Kasumi-1 (cell line): ENCODE measurements at regions not wholly inside any gene's neighbourhood (a gene's known extent, or its start where the extent isn't known, plus 50 kb on each side); places are given as distances from the start of the nearest gene placed in this dataset.
A peak's percentile ranks its signal among the peaks of the same experiment; 100 is the strongest.

Source experiments
- DNase-seq, 2 experiments: peaks; one replicate each; lab custom pipeline; 2025; lab: John Stamatoyannopoulos, UW

DNA sequence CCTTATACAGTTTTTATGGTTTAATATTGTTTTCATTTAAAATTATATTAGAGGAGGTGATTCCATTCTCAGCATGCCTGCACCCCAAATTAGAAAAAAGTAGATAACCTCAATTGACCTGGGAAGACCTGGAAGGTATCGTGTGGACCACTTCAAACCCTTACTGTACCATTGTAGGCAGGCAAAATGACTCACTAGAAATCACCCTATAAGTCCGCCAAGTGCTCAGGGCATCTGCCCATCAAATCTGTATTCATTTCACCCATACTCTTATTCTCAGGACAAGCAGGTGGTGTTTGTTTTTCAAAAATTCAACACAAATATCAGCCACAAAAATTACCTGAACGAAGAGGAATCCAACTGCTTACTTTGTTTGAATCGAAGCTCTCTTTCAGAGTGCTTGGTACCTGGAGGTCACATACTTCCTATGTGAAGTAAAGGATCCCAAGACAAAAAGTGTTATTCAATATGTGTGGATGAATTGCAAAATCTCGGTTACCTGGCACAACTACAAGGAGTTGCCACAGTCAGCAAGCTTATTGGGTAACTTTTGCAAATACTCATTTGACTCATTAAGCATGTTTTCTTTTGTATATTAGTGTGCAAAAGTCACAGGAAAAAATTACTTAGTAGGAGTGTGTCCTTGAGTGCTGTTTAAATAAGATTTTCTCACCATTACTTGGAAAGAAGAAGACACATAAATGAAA, 216.2 kb downstream of the ENC1 start:
- no peak for DNase-seq

DNA sequence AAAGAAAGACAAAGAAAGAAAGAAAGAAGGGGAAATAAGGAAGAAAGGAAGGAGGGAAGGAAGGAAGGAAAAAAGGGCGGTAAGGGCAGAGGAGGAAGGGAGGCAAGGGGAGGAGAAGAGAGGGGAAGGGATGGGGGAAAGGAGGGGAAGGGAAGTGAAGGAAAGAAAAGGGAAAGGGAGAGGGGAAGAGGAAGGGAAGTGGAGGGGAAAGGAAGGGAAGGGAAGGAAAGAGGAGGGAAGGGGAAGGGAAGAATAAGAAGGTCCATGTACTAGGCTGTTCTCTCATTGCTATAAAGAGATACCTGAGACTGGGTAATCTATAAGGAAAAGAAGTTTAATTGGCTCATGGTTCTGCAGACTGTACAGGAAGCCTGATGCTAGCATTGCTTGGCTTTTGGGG, 217.1 kb downstream of the ENC1 start:
- no peak for DNase-seq

DNA sequence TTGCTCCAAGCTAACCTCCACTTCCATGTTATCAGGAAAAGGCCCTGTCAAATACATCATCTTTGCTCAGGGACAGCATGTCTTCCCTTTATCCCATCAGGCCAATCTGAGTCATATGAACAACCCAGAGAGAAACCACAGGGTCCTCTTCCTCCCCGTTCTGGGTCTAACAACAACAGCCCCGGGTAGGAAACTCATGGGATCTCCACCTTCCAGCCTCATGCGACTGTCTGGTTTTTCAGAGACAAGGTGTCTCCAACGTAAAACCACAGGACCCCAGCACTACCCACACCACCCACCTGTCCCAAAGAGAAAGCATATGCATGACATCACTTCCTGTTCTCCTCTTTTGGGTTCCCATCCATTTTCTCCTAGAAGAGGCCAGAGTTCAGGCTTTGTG, 217.9 kb downstream of the ENC1 start:
- peak in 1 of 2 experiments; percentile 22 for DNase-seq

DNA sequence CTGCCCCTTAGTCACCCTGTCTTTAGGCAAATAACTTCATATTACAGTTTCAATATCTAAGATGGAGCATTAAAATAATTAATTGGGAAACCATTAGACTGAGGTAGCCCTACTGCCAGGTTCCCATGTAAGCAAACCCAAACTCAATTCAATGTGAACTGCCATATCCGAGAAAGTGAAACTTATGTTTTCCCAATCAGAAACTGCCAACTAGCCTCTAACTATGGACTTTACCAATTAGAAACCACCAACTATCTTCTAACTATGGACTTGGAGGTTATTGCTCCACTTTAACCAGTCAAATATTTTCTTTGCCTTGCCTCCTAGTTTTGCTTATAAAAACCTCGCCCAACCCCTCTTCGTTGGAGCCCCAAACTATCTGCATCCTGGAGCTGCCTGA, 218.5 kb downstream of the ENC1 start:
- DNase-seq, result no peak

DNA sequence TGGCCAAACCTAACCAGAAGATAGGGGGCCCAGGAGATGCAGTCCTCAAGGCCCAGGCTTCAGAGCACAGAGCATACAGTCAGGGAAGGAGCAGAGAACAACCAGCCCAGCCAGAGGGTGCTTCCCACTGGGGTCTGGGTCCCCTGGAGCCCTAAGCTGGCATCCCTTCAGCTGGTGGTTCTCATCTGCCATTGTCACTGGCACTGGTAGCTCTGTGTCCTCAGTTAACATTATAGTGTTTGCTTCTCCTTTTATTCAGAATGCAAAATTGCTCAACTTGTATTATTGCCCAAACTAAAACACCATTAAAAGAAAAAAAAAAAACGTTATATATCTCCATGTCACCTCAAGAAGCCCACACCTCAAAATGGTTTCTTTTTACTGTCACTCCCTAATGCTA, 219.2 kb downstream of the ENC1 start:
- DNase-seq, result no peak

DNA sequence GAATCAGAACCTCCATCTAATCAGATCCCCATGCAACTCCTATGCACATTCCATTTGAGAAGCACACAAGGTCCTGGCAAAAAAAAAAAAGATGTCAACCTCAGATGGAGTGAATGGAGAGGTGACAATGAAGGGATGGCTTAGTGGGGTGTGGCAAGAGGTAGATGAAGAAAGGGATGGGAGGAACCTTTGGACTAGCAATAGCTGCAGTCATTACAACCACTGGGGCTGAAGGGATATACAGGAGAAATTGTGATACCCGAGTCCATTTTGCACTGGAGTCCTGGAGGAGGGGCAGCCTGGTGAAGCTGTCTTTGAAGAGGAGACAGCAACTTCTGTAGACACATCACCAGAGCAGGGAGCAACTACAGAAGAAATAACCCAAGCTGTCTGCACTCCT, 219.6 kb downstream of the ENC1 start:
- DNase-seq, result no peak

DNA sequence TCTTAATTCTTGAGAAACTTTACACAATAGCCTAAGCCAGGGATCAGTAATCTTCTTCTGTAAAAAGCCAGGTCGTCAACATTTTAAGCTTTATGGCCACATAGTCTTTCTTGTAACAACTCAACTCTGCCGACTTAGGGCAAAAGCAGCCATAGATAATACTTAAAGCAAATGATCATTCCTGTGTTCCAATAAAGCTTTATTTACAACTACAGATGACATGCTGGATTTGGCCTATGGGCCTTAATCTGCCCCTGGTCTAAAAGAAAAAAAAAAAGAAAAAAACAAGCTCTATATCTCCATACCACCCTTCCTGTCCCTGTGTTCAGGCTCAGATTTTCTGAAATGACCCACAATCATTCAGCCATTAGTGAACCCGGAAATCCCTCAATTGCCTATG, 220.3 kb downstream of the ENC1 start:
- DNase-seq, result no peak

DNA sequence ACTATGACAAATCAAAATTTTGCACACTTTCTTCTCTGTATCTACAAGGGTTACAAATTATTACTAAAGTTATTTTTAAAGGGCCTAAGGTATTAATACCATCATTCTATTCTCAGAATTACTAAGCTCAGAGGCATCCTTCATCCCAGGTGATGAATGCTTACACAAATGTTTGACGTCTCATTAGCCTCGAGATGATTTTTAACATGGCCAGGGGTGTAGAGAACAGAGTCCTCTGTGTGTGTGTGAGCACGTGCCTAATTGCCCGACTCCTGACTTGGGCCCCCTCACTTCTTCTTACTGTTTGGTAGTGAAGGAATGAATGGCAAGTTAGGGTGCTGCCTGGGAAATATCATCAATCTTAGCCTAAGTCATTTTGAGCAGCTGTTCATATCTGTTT, 221.1 kb downstream of the ENC1 start:
- no peak for DNase-seq

DNA sequence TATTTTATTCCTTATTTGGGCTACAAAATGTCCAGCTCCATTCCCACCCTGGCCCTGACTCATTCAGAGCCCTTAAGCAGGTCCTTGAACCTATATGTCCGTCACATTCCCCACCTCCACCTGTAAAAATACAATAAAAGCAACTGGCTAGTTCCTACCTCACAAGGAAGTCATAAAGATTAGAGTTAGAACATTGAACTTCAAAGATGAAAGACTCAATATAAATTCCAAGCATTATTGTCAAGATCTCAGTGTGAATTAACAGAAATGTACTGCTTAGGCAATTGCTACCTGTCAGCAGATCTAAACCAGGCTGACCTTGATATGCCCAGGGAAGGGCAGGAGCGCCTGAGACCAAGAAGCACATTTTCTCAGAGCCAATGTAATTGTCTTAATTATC, 221.8 kb downstream of the ENC1 start:
- no peak for DNase-seq

DNA sequence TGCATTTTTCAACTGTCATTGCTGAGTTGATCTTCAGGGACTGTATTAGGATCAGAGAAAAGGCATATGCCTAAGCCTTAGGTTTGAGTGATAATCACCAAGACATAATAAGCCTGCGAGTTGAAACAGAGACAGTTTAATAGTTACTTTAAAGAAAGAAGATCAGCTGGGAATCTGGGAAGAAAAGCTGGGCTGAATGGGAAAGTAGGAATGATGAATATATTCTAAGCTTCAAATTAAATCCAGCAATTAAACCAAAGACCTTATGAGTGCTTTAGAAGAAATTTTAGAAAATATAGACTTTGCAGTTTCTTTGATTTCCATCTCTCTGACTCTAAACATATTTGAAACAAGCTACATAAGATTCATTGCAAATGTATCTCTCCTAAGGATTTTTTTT, 222.3 kb downstream of the ENC1 start:
- DNase-seq, result no peak

DNA sequence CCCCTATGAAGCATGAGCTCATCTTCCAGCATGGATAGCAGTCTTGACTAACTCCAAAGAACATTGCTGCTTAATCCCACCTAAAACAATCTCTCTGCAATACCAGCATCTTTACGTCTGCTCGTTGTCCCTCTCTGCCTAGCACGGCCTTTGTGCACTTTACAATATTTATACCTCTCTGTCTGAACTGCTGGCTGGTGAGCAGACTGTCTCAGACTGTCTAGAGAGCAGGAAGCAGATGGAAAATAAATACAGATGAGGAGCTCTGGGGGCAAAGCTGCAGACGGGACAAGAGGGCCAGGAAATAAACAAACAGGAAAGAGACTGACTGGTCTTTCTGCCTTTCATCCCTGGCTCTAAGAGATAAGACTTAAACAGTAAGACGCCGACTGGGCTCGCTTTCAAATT, 224.8 kb downstream of the ENC1 start:
- DNase-seq, result peak; percentile 57 to 67

DNA sequence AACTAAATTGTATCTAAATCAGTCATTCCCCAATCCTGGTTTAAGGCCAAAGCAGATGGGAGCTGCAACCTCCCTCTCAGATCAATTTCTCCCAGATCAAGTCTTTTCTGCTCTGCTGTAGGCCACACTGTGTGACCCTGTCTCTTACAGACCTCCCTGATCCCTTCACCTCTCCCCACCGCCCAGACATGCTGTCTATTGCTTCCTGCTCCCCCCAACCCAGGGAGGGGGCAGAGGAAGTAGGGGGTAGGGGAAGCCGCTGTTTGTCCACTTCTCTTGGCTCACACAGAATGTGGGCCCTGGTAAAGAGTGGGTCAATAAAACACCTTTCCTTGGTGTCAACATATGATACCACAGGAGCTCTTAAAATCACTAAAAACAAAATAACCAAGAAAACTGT, 226.3 kb downstream of the ENC1 start:
- no peak for DNase-seq

DNA sequence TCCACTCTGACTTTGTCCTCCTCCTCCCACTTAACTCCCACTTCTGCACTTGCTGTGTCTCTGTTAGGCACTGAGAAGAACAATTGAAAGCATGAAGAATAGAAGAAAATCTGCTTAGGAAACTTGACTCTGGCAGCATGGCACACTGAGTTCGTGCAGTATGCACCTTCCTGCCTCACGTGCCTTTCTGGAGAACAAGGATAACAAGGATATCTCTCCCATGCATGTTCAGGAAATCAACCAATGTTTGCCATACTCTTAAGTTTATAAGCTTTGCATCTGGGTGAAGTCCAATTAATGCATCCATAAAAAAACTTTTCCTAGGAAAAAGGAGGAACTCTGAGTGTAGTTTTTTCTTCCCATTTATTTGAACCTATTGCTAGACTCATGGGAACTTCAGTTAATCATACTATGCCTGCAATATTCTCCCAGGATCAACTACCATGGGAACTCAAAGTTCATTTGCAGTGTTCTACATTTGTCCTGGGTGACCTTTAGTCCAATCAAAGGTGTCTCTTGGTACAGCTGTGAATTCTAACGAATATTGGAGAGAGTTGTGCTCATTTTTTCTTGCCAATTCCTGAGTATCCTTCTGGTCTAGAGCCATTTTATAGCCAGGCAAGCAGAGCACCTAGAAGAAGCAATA, 227.0 kb downstream of the ENC1 start:
- no peak for DNase-seq

DNA sequence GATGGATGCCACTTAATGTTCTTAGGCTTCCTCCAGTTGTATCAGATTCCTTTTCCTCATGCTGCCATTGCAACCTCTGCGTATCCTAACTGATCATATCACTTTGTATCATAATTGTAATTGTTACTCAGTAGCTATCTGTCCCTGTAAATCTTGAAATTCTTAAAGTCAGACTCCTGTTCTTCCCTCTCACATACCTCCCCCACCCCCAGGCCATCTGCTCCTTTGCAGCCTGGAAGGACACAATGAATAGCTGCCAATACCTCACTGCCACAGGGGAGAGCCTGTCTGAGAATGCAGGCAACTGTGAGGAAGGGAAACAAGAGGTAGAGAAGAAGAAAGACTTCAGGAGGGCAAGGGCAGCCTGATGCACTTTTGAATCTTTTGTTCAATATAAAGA, 228.5 kb downstream of the ENC1 start:
- DNase-seq, result no peak

DNA sequence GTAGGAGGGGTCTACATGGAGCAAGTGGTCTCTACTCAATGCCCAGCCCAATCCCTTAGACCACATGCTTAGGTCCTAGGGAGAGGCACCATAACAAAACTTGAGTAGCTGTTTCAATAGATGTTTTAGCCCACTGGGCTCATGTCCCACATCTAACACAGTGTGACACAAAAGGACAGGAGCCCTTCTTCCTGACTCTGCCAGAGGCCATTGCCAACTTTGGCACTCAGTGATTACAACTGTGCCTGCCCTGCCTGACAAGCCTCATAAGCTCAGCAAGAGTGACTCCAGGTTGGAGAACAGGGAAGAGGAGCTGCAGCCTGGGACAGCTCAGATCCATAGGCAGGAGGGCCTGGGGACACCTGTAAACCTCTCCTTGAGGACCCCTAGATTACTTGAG, 230.8 kb downstream of the ENC1 start:
- no peak for DNase-seq

DNA sequence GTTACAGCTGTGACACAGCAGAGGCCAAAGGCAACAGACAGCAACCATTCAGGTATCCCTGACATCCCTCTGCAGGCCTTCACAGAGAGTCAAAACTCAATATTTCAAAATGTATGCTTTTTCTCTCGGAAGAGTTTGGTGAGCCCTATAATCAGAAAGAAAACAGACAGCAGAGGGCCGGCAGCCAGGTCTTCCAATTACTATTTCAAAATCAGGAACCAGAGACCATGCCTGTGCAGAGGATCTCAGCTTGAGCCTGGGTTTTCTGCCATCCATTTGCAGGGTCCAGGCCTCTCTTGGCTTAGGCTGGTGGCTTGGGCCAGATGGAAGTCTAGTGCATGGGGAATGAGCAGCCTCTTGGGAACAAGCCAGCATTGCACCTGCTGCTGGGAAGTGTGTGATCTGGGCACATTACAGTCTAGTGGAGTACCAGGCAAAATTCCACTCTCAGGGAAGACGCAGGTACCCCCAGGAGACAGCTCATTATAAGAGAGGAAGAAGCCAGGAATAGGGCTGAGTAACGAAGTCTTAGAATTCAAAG, 231.3 kb downstream of the ENC1 start:
- no peak for DNase-seq

DNA sequence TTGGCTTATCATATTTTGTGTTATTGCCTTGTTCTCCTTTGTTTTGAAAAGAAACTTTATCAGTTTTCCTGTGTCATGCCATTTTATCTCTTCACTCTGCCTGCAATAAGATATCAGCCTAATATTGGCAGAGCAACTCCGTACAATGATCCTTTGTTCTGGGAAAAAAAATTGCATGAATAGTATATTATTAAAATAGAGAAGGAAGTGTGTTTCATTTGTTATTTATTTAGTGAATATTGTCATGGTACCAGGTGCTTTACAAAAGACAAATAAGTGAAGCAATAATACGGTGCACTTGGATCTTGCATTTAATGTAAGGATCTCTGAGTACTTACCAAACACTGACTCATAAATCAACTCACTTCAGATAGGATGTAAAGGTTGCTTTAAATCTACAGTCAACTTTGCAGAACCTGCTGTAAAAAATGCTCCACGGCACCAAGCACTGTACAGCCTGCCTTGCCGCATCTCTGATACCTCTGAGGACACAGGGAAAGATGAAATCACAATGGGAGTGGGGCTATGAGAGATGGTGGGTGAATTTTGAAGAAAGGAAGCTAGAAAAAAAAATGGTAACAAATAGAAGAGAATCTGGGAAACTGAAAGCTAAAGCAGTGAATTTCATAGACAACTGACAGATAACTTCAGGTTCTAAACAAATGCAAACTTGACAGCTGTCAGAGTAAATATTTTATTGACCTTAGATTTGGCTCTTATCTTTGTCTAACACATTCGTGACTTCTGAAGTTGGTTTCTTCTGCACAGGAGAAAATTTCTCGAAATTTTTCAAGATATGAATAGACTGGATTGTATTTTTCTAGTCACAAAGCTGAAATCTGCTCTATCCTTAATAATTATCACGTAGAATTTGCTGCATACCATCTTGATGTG, 232.1 kb downstream of the ENC1 start:
- no peak for DNase-seq

DNA sequence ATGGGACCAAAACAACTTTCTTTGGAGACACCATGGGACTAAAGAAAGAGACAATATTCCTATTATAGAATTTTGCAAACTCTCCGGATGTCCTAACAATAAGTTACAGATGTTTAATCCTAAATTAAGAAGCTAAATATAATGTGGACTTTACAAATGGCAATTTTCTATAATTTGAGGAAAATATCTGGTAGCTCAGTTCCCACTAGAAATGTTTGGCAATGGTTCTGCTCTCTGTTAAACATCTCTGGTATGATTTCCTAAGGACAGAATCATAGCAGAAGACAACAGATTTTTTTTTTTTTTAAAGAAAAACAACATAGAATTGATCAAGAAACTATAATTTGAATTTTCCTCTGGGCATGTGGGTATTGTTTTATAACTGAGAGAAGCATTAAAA, 232.8 kb downstream of the ENC1 start:
- DNase-seq, result no peak

DNA sequence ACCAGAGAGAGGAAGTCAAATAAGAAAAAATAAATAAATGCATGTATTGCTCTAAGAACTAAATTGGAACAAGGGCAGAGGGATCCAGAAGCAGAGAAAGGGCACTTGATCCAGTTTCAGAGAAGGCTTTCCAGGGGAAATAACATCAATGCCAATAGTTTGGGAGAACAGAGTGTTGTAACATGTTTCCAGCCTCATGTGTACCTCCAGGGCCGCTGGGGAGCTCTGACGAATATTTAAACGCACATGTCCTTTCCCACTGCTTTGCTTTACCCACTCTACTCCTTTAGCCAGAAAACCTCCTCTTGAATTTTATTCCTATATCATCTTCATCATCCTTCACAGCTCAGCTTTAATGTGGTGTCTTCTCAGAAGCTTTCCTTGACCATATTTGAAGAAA, 233.7 kb downstream of the ENC1 start:
- DNase-seq, result no peak

DNA sequence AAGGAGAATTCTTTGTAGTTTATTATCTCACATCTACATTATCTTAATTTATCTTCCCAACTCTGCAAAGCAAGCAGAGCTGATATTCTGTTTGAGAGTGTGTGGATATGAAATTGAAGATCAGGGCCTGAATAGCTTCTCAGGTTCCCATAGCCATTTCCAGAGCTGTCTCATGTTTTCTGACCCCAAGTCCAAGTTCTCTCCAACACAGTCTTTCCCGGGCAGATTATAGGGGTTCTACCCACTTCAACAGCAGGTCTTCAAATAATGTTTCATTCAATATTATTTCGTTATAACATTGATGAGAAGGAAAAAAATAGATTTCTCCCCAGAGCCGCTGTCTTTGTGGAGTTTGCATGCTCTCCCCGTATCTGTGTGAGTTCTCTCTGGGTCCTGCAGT, 234.9 kb downstream of the ENC1 start:
- DNase-seq, result no peak

DNA sequence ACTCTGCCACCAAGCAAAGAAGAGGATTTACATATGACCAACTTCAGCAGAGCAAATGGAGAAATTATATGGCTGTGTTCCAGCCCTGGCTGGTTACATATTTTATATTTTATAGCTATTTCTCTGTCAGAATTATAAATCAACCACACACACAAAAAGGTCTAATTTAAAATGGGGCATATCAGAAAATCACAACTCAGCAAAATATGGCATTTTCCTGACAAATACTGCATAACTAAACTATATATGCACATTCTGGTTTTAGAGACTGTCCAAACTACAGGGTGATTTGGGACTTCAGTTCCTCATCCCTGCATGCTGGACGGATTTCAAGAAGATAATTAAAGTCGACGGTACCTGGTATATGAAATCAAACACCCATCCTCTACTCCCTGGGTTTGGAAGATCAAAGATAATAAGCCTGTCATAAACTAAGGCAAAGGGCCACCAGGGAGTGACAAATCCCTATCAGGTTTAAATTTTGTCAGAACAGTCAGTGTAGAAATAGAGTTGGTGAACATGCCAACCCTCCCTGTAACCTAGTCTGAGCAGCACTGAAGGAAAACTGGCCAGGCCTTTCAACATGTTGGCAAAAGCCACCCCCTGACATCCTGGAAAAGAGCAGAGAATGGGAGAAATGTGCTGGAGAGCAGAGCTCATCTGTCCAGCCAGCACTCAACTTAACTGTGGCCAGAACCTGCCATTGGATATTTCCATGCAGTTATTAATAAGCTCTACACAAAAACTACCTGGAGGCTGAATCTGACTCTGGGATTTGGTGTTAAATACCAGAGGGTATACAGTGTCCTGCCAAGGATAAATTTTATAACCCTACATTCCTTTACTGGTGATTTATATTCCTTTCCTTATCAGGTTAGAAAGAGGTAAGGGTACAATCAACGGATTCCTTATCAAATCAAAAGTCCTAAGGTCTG, 235.7 kb downstream of the ENC1 start:
- DNase-seq, result no peak

DNA sequence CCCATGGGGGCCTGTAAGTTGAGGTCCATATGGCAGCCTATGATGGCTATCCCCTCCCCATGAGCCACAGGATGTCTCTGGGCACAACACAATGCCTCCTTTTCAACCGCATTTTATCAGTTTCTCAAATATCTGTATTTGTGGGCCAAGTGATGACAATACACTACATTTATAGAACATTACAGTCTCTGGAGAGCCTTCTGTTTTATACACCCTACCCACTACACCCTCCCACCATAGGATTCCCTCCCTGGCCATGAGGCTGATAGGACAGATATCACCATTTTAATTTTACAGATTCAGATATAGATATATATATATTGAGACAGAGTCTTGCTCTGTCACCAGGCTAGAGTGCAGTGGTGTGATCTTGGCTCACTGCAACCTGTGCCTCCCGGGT, 236.8 kb downstream of the ENC1 start:
- no peak for DNase-seq
